ENCODE measurements at regions not wholly inside any gene's neighbourhood (a gene's known extent, or its start where the extent isn't known, plus 50 kb on each side); places are given as distances from the start of the nearest gene placed in this dataset.

DNA sequence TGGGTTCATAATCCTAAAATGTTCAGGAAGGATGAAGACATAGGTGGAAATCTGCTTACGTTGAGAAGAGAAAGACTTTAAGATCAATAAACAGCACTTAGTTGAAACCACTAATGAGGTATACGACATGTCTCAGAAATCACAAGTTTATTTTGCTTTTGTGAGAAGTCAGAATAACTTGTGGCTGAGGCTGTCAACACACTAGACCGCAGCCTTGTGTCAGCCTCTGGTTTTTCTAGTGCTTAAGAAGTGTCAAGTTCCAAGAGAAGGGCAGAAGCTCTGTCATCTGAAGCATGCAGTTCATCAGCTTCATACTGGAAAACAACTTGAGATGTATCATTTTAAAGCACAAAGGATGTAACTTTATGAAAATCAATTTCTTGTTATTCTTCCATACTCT, 420.9 kb downstream of the METTL15 start:
- TF ChIP-seq POLR2AphosphoS5 (IDR thresholded peaks at IDR 0.05; ENCODE audit: low read depth, low read length) = no peak
- TF ChIP-seq TAF1 (IDR thresholded peaks at IDR 0.05; ENCODE audit: low read depth, low read length) = no peak
- TF ChIP-seq POLR2A (IDR thresholded peaks at IDR 0.05; ENCODE audit: low read depth, low read length) = no peak
- no peak for TF ChIP-seq SPI1 (IDR thresholded peaks at IDR 0.05; ENCODE audit: low read depth, low read length)
